ENCODE measurements at regions not wholly inside any gene's neighbourhood (a gene's known extent, or its start where the extent isn't known, plus 50 kb on each side); places are given as distances from the start of the nearest gene placed in this dataset.

DNA sequence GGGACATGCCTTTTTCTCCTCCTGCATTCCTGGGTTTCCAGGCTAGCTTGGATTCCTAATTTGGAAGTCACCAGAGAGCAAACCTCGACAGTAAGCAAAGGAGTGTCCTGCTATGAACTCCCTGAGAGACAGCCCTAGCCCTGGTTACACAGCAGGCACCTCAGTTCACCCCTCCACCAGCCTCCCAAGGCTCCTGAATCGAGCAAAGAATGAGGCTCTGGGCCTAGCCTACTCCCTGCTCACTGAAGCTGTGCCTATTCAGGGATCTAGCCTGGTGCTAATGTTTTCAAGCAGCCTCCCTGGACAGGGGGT is 66.7 kb upstream of the RMDN2 start:
- no peak for TF ChIP-seq TAF1 (IDR thresholded peaks at IDR 0.05; ENCODE audit: borderline replicate concordance, insufficient read depth, low read length)
- no peak for TF ChIP-seq SIN3A (IDR thresholded peaks at IDR 0.05; ENCODE audit: borderline replicate concordance, insufficient read depth, low read length)
- TF ChIP-seq FOXP2 (optimal IDR thresholded peaks at IDR 0.05; ENCODE audit: borderline replicate concordance, extremely low read depth, extremely low read length, insufficient read depth) = no peak
- TF ChIP-seq REST (IDR thresholded peaks at IDR 0.05; ENCODE audit: insufficient read depth in 1 of 2, low read depth in 2 of 2, low read length in 2 of 2) = no peak
- no peak for TF ChIP-seq POLR2AphosphoS5 (IDR thresholded peaks at IDR 0.05; ENCODE audit: low read depth, low read length)

DNA sequence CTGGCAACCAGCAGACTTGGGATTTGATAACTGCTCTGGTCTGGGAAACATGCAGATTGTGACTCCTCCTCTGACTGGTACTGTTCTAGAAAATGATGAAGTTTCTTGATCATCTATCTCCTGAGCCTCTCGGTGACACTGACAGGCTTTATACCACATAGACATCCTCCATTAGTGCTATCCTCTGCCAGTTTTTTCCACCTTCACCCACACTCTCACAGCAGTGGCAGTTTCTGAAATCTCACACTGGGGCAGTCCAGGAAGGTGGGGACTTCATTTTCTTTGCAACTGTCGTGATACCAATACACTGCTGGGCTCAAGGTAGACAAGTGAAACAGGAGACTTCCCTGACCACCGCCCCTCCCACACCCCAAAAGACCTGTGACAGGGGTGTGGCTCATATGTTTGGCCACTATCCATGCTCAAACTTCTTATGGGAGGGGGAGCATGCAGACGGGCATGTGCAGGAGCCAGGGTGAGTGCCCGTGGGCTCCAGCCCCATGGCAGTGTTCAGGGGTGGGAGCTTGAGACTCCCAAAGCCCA is 66.3 kb upstream of the RMDN2 start:
- TF ChIP-seq POLR2AphosphoS5 (IDR thresholded peaks at IDR 0.05; ENCODE audit: low read depth, low read length) (no peak), FOXP2 (optimal IDR thresholded peaks at IDR 0.05; ENCODE audit: borderline replicate concordance, extremely low read depth, extremely low read length, insufficient read depth) (no peak), REST (IDR thresholded peaks at IDR 0.05; ENCODE audit: insufficient read depth in 1 of 2, low read depth in 2 of 2, low read length in 2 of 2) (no peak), SIN3A (IDR thresholded peaks at IDR 0.05; ENCODE audit: borderline replicate concordance, insufficient read depth, low read length) (no peak), TAF1 (IDR thresholded peaks at IDR 0.05; ENCODE audit: borderline replicate concordance, insufficient read depth, low read length) (no peak)

GRCh38 chr2:37862620-37863019 is 62.5 kb upstream of the RMDN2 start:
- TF ChIP-seq FOXP2 (optimal IDR thresholded peaks at IDR 0.05; ENCODE audit: borderline replicate concordance, extremely low read depth, extremely low read length, insufficient read depth) (no peak), SIN3A (IDR thresholded peaks at IDR 0.05; ENCODE audit: borderline replicate concordance, insufficient read depth, low read length) (no peak), TAF1 (IDR thresholded peaks at IDR 0.05; ENCODE audit: borderline replicate concordance, insufficient read depth, low read length) (no peak), POLR2AphosphoS5 (IDR thresholded peaks at IDR 0.05; ENCODE audit: low read depth, low read length) (no peak), REST (IDR thresholded peaks at IDR 0.05; ENCODE audit: insufficient read depth in 1 of 2, low read depth in 2 of 2, low read length in 2 of 2) (no peak)

GRCh38 chr2:37864217-37864616 is 60.9 kb upstream of the RMDN2 start:
- no peak for TF ChIP-seq REST (IDR thresholded peaks at IDR 0.05; ENCODE audit: insufficient read depth in 1 of 2, low read depth in 2 of 2, low read length in 2 of 2)
- no peak for TF ChIP-seq TAF1 (IDR thresholded peaks at IDR 0.05; ENCODE audit: borderline replicate concordance, insufficient read depth, low read length)

GRCh38 chr2:37865640-37866039 is 59.4 kb upstream of the RMDN2 start:
- no peak for TF ChIP-seq POLR2AphosphoS5 (IDR thresholded peaks at IDR 0.05; ENCODE audit: low read depth, low read length)
- TF ChIP-seq SIN3A (IDR thresholded peaks at IDR 0.05; ENCODE audit: borderline replicate concordance, insufficient read depth, low read length) = no peak
- TF ChIP-seq REST (IDR thresholded peaks at IDR 0.05; ENCODE audit: insufficient read depth in 1 of 2, low read depth in 2 of 2, low read length in 2 of 2) = no peak
- no peak for TF ChIP-seq TAF1 (IDR thresholded peaks at IDR 0.05; ENCODE audit: borderline replicate concordance, insufficient read depth, low read length)
- TF ChIP-seq FOXP2 (optimal IDR thresholded peaks at IDR 0.05; ENCODE audit: borderline replicate concordance, extremely low read depth, extremely low read length, insufficient read depth) = no peak
